ENCODE measurements at regions not wholly inside any gene's neighbourhood (a gene's known extent, or its start where the extent isn't known, plus 50 kb on each side); places are given as distances from the start of the nearest gene placed in this dataset.

DNA sequence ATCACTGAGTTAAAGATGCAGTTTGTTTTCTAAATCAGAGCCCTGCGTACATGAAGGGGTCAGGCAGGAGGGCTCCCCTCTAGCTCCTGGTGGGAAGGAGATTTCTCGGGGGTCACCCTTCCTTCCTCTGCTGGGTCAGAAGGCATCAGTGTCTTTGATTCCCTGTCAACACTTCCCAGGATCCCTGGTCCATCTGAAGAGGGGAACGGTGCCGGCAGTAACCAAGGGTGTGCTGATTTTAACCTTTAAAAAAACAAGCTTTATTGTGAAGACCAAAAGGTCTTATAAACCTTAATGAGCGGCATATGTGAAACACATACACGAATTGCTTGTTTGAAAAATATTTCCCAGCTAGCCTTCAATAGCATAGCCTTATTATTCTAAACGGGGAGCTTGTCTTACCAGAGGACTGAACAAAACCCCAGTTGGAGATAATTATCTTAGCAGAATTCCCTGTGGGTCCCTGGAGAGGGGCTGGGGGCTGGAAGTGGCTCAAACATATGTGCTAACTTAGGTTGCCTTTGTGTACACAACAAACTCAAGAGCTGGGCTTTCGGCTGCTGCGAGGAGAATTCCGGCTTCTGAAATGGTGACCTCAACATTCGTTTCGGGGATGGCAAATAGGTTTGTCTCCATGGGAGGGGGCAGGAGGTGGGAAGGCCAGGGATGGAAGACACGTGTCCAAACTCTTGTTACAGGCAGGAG is 114.9 kb upstream of the MYCN start:
- no peak for DNase-seq (ENCODE audit: low read depth, low spot score)
- Mint-ChIP-seq H3K9me3 (no peaks in the 10 kb centered on the region), H3K36me3 (ENCODE audit: low read depth) (no peaks in the 10 kb centered on the region), H3K4me1 (peaks cover 25% of the 10 kb centered on the region), H3K4me3 (no peak overlapping the region), H3K27me3 (ENCODE audit: low read depth) (no peaks in the 10 kb centered on the region), H3K27ac (ENCODE audit: unreplicated experiment) (peak overlapping the region; percentile 68)
- TF ChIP-seq CTCF (conservative IDR thresholded peaks at IDR 0.05): no peak

DNA sequence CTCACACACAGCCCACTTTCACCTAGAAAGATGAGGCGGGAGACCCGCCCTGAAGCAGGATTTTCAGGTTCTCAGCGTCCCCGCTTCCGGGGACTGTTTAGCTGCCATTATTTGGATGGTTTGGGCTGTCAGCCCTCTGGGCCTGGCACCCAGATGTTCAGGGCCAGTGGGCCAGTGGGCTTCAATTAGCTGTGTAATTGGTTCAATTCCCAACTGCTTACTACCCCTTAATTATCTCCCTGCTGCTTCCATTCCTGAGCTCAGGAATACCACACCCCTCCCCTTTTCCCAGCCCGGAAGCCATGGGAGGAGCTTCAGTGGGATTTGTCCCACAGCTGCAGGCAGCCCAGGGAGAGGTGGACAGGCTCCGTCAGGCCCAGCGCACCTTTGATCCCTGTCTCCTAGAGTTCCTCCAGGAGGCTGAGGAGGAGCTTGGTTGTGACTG is 114.1 kb upstream of the MYCN start:
- H3K27me3 Mint-ChIP-seq (ENCODE audit: low read depth): no peaks in the 10 kb centered on the region
- DNase-seq (ENCODE audit: low read depth, low spot score): no peak
- H3K4me3 Mint-ChIP-seq: no peak overlapping the region
- no peak overlapping the region for H3K27ac Mint-ChIP-seq (ENCODE audit: unreplicated experiment)
- no peaks in the 10 kb centered on the region for H3K9me3 Mint-ChIP-seq
- peaks cover 18% of the 10 kb centered on the region for H3K4me1 Mint-ChIP-seq
- no peak for TF ChIP-seq CTCF (conservative IDR thresholded peaks at IDR 0.05)
- no peaks in the 10 kb centered on the region for H3K36me3 Mint-ChIP-seq (ENCODE audit: low read depth)

- Mint-ChIP-seq H3K27me3 (ENCODE audit: low read depth) (no peaks in the 10 kb centered on the region), H3K36me3 (ENCODE audit: low read depth) (no peaks in the 10 kb centered on the region), H3K4me3 (no peak overlapping the region), H3K9me3 (no peaks in the 10 kb centered on the region), H3K4me1 (peaks cover 18% of the 10 kb centered on the region), H3K27ac (ENCODE audit: unreplicated experiment) (no peak overlapping the region)
- no peak for DNase-seq (ENCODE audit: low read depth, low spot score)
- TF ChIP-seq CTCF (conservative IDR thresholded peaks at IDR 0.05): no peak
Observed at GRCh38 chr2:15827001-15827400, 113.3 kb upstream of the MYCN start.

- TF ChIP-seq CTCF (conservative IDR thresholded peaks at IDR 0.05): no peak
- Mint-ChIP-seq H3K36me3 (ENCODE audit: low read depth) (no peaks in the 10 kb centered on the region), H3K4me3 (no peak overlapping the region), H3K27ac (ENCODE audit: unreplicated experiment) (no peak overlapping the region), H3K4me1 (peaks cover 29% of the 10 kb centered on the region), H3K27me3 (ENCODE audit: low read depth) (no peaks in the 10 kb centered on the region), H3K9me3 (no peaks in the 10 kb centered on the region)
- DNase-seq (ENCODE audit: low read depth, low spot score): no peak
Observed at GRCh38 chr2:15828576-15828975, 111.8 kb upstream of the MYCN start.

DNA sequence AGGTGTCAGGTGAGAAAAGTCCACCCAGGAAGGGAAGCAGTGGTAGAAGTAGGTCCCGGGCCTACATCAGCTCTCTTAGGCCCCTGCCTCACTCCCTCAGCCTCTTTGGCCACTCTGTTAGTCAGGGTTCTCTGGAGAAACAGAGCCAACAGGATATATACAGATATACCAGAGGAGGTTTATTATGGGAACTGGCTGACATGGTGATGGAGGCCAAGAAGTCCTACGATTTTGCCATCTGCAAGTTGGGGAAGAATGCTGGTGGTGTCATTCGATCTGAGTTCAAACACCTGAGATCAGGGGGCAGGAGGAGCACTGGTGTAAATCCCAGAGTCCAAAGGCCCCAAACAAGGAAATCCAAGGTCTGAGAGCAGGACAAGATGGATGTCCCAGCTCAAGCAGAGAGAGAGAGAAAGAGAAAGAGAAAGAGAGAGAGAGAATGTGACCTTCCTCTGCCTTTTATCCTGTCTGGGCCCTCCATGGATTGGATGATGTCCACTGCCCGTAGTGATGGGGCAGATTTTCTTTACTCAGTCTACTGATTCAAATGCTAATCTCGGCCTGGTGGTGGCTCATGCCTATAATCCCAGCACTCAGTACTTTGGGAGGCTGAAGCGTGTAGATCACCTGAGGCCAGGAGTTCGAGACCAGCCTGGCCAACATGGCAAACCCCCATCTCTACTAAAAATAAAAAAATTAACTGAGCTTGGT is 111.1 kb upstream of the MYCN start:
- no peaks in the 10 kb centered on the region for H3K36me3 Mint-ChIP-seq (ENCODE audit: low read depth)
- H3K4me1 Mint-ChIP-seq: peaks cover 29% of the 10 kb centered on the region
- DNase-seq (ENCODE audit: low read depth, low spot score): no peak
- H3K9me3 Mint-ChIP-seq: no peaks in the 10 kb centered on the region
- no peak for TF ChIP-seq CTCF (conservative IDR thresholded peaks at IDR 0.05)
- no peaks in the 10 kb centered on the region for H3K27me3 Mint-ChIP-seq (ENCODE audit: low read depth)
- H3K27ac Mint-ChIP-seq (ENCODE audit: unreplicated experiment): peak overlapping the region; percentile 61
- H3K4me3 Mint-ChIP-seq: no peak overlapping the region

All from neural crest cell (in vitro differentiated cells).